K562 (cell line): ENCODE measurements at regions not wholly inside any gene's neighbourhood (a gene's known extent, or its start where the extent isn't known, plus 50 kb on each side); places are given as distances from the start of the nearest gene placed in this dataset.

Experiments used
- ATAC-seq: fragments of 200-7000 bp; cut with Tn5 transposase; 3 replicates; pipeline ENCODE4 v1.9.1; 2020; ENCODE audit warnings: moderate library complexity
- BruUV-seq: library from RNA; stranded (reverse); fragments of 400-500 nt; replicated peaks from 2 replicates; lab custom pipeline; 2021; lab: Mats Ljungman, UMichigan
- CTCF ChIA-PET: fragments of 300-600 bp; formaldehyde crosslinking; extraction: SDS; loops from one replicate; lab custom pipeline; 2021; ENCODE audit warnings: low intra/inter-chr PET ratio; lab: Yijun Ruan, JAX
- POLR2A ChIA-PET: fragments of 300-600, 350-650 bp; sonication (Branson Sonifier 250); formaldehyde crosslinking; extraction: SDS; loops from one replicate; lab custom pipeline; 2021; ENCODE audit warnings: antibody characterized with exemption, inconsistent platforms; lab: Yijun Ruan, JAX
- DNase-seq, 4 experiments: peaks; one replicate each; pipeline versions ENCODE4 v3.0.0 to v3.0.0-alpha.2; 2011 to 2018; ENCODE audit warnings: low spot score in 3 of 4, mixed read lengths in 3 of 4; ENCODE audit errors: extremely low read depth in 1 of 4
- FAIRE-seq: peaks from 2 replicates; lab custom pipeline; 2011; peaks lifted over from hg19 to GRCh38; lab: Jason Lieb, UNC
- H2AFZ ChIP-seq: 2 replicates; pipeline ENCODE4 v1.6.0; 2011; ENCODE audit warnings: low read depth, low read length, control low read depth, inconsistent platforms
- H3K27ac ChIP-seq: fragments of 200-600 bp; 3 replicates; pipeline ENCODE4 v1.8.0; 2011; ENCODE audit warnings: low read depth, mild to moderate bottlenecking, control low read depth, inconsistent platforms, low read length, moderate library complexity, mixed read lengths; ENCODE audit errors: extremely low read depth
- H3K27me3 ChIP-seq, 2 experiments: fragments of 300-600 bp in 1 of 2; 2 replicates in 1 of 2; 3 replicates in 1 of 2; pipeline versions ENCODE4 v1.6.0 to v1.8.0; 2011; ENCODE audit warnings: inconsistent platforms in 2 of 2, low read length in 2 of 2, mild to moderate bottlenecking in 1 of 2, mixed read lengths in 1 of 2, moderate library complexity in 1 of 2; ENCODE audit not compliant: control insufficient read depth in 2 of 2, insufficient read depth in 2 of 2
- H3K36me3 ChIP-seq: fragments of 300-600 bp; 3 replicates; pipeline ENCODE4 v1.8.0; 2011; ENCODE audit warnings: mild to moderate bottlenecking, low read length, inconsistent platforms; ENCODE audit not compliant: control insufficient read depth, insufficient read depth
- H3K4me1 ChIP-seq, 2 experiments: fragments of 200-600 bp in 1 of 2; replicated peaks in 1 of 2; 2 replicates in 1 of 2; 3 replicates in 1 of 2; pipeline versions ENCODE4 v1.5.1 to v1.8.0; 2011; ENCODE audit warnings: inconsistent platforms in 2 of 2, low read length in 2 of 2, mild to moderate bottlenecking in 1 of 2, mixed read lengths in 1 of 2, moderate library complexity in 1 of 2; ENCODE audit not compliant: control insufficient read depth in 2 of 2, insufficient read depth in 2 of 2
- H3K4me2 ChIP-seq: 2 replicates; pipeline ENCODE4 v1.6.1; 2011; ENCODE audit warnings: low read length, control low read depth, inconsistent platforms, mixed read lengths; ENCODE audit not compliant: insufficient read depth
- H3K4me3 ChIP-seq: fragments of 200-600 bp; sonication (generic), shearing (Covaris generic); 2 replicates; pipeline ENCODE4 v1.5.1; 2016; ENCODE audit warnings: control low read depth, inconsistent platforms
- H3K79me2 ChIP-seq: fragments of 200-600 bp; 3 replicates; pipeline ENCODE4 v1.8.0; 2011; ENCODE audit warnings: low read length, inconsistent platforms; ENCODE audit not compliant: control insufficient read depth, insufficient read depth
- H3K9ac ChIP-seq, 2 experiments: 2 replicates each; pipeline versions ENCODE4 v1.6.0 to v1.6.1; 2011; ENCODE audit warnings: low read depth in 2 of 2, low read length in 2 of 2, control low read depth in 1 of 2, inconsistent platforms in 1 of 2, mild to moderate bottlenecking in 1 of 2, mixed read lengths in 1 of 2; ENCODE audit not compliant: insufficient read depth in 1 of 2
- H3K9me1 ChIP-seq: one replicate; pipeline ENCODE4 v1.6.0; 2011; ENCODE audit warnings: inconsistent platforms, mild to moderate bottlenecking, low read length, moderate library complexity; ENCODE audit not compliant: control insufficient read depth, insufficient read depth
- H3K9me3 ChIP-seq: replicated peaks from 2 replicates; pipeline ENCODE4 v1.5.1; 2011; ENCODE audit warnings: low read depth, low read length, inconsistent platforms; ENCODE audit not compliant: control insufficient read depth, insufficient read depth
- H4K20me1 ChIP-seq: replicated peaks from 2 replicates; pipeline ENCODE4 v1.6.1; 2011; ENCODE audit warnings: low read length, inconsistent platforms, mixed read lengths; ENCODE audit not compliant: control insufficient read depth, insufficient read depth
- ADNP ChIP-seq: fragments of 200-800 bp; sonication (Bioruptor generic); IDR thresholded peaks from 2 replicates; pipeline ENCODE4 v1.6.1; 2016; ENCODE audit warnings: missing genetic modification characterization, missing compliant biosample characterization
- HDAC8 ChIP-seq: fragments of 450-650 bp; IDR thresholded peaks from 2 replicates; pipeline ENCODE4 v1.6.1; 2016; ENCODE audit warnings: mild to moderate bottlenecking, missing genetic modification characterization, moderate library complexity, missing compliant biosample characterization
- KDM2B ChIP-seq: fragments of 250-450 bp; sonication (Bioruptor Pico); IDR thresholded peaks from 2 replicates; pipeline ENCODE4 v1.8.0; 2021; ENCODE audit warnings: mild to moderate bottlenecking, moderate library complexity
- KLF6 ChIP-seq: fragments of 250-450 bp; sonication (Bioruptor Pico); IDR thresholded peaks from 2 replicates; pipeline ENCODE4 v1.4.0; 2020; ENCODE audit warnings: mild to moderate bottlenecking, moderate library complexity, borderline replicate concordance
- MCM3 ChIP-seq: fragments of 450-650 bp; IDR thresholded peaks from 2 replicates; pipeline ENCODE4 v1.6.1; 2016
- MECOM ChIP-seq: fragments of 250-450 bp; sonication (Bioruptor Pico); IDR thresholded peaks from 2 replicates; pipeline ENCODE4 v1.8.0; 2022; ENCODE audit warnings: inconsistent platforms
- MEIS2 ChIP-seq: fragments of 450-650 bp; IDR thresholded peaks from 2 replicates; pipeline ENCODE4 v1.6.1; 2014; ENCODE audit warnings: mild to moderate bottlenecking; ENCODE audit not compliant: partially characterized antibody
- MIER1 ChIP-seq: fragments of 450-650 bp; IDR thresholded peaks from 2 replicates; pipeline ENCODE4 v1.6.1; 2016; ENCODE audit warnings: antibody characterized with exemption, mild to moderate bottlenecking, low read depth
- NCOA6 ChIP-seq: fragments of 450-650 bp; IDR thresholded peaks from 2 replicates; pipeline ENCODE4 v1.6.1; 2017; ENCODE audit warnings: mild to moderate bottlenecking
- RFX5 ChIP-seq: IDR thresholded peaks from 2 replicates; pipeline ENCODE4 v1.6.1; 2011; ENCODE audit warnings: low read depth, mild to moderate bottlenecking, improper control_type of control experiment, low read length
- SOX6 ChIP-seq: fragments of 450-650 bp; IDR thresholded peaks from 2 replicates; pipeline ENCODE4 v1.6.1; 2014; ENCODE audit warnings: mild to moderate bottlenecking
- TRIM24 ChIP-seq, 2 experiments: fragments of 450-650 bp; IDR thresholded peaks; 2 replicates each; pipeline ENCODE4 v1.6.1; 2016
- ZNF121 ChIP-seq: sonication (generic); formaldehyde crosslinking; conservative IDR thresholded peaks from 2 replicates; pipeline ENCODE4 v1.8.0; 2022; ENCODE audit warnings: missing genetic modification reagents
- WGBS: fragments of 100-300 bp; shearing (Covaris generic); methylation state at CpG from one replicate; pipeline ENCODE4 v1.1.6; 2016; ENCODE audit warnings: low coverage, mixed read lengths; ENCODE audit not compliant: insufficient coverage; ENCODE audit errors: missing lambda C conversion rate; 5-methylcytosine and 5-hydroxymethylcytosine counted together
- in situ Hi-C: fragments of 300-500 bp; cut with MboI; formaldehyde crosslinking; loops from 4 replicates; pipeline ENCODE4 v1.15.0; 2018; ENCODE audit warnings: inconsistent platforms, mixed read lengths
- intact Hi-C: fragments of 100-400 bp; cut with micrococcal nuclease; formaldehyde crosslinking; loops from 2 replicates; pipeline ENCODE4 v1.14.2; 2022
- TF ChIP-seq, protein P1 (sequence below): IDR thresholded peaks from 2 replicates; pipeline ENCODE4 v1.6.1; 2012; ENCODE audit warnings: low read depth, low read length, improper control_type of control experiment, borderline replicate concordance
- TF ChIP-seq, protein P2 (sequence below): sonication (generic); formaldehyde crosslinking; IDR thresholded peaks from 2 replicates; pipeline ENCODE4 v1.8.0; 2022; ENCODE audit warnings: mild to moderate bottlenecking, missing genetic modification reagents
- TF ChIP-seq, protein P3 (sequence below): fragments of 450-650 bp; formaldehyde crosslinking; IDR thresholded peaks from 2 replicates; pipeline ENCODE4 v1.4.0; 2022; ENCODE audit warnings: missing genetic modification characterization
- TF ChIP-seq, protein P4 (sequence below): sonication (generic); formaldehyde crosslinking; IDR thresholded peaks from 2 replicates; pipeline ENCODE4 v1.8.0; 2022; ENCODE audit warnings: mild to moderate bottlenecking, missing genetic modification reagents

DNA sequence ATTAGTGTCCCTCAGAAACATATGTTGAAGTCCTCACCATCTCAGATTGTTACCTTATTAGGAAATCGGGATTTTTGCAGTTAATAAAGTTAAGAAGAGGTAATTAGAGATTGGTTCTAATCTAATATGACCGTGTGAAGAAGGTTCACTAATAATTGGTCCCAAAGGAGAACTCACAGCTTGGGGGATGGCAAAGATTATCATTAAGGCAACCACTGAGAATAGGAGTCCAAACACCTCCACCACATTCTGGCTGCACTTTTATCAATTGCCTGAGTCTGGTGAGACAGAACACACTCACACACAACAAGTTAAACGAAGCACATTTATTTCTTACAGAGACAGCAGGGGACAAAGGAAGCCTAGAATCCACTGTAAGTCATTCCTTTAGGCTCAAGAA lies 94.9 kb upstream of the PRDM9 start:
- ATAC-seq (no peak), DNase-seq (no peak), FAIRE-seq (no peak)
- H3K79me2 ChIP-seq: no peaks in the 10 kb centered on the region
- in situ Hi-C loops: no loop called here
- CTCF ChIA-PET: no interaction called here
- H3K9me1 ChIP-seq: no peaks in the 10 kb centered on the region
- H3K27ac ChIP-seq: no peak overlapping the region
- intact Hi-C loops: no loop called here
- no peak overlapping the region for H3K4me3 ChIP-seq
- no peaks in the 10 kb centered on the region for H3K27me3 ChIP-seq
- no peak overlapping the region for H3K4me2 ChIP-seq
- H3K9me3 ChIP-seq: no peaks in the 10 kb centered on the region
- POLR2A ChIA-PET: no interaction called here
- H4K20me1 ChIP-seq: no peaks in the 10 kb centered on the region
- WGBS: 3% methylated on average over 3 of the region's 3 CpGs
- no TSS peak for BruUV-seq
- H3K36me3 ChIP-seq: no peaks in the 10 kb centered on the region
- H2AFZ ChIP-seq: no peak overlapping the region
- H3K4me1 ChIP-seq: no peaks in the 10 kb centered on the region
- no peak for TF ChIP-seq ADNP (tag)
- TF ChIP-seq, protein P1, sequence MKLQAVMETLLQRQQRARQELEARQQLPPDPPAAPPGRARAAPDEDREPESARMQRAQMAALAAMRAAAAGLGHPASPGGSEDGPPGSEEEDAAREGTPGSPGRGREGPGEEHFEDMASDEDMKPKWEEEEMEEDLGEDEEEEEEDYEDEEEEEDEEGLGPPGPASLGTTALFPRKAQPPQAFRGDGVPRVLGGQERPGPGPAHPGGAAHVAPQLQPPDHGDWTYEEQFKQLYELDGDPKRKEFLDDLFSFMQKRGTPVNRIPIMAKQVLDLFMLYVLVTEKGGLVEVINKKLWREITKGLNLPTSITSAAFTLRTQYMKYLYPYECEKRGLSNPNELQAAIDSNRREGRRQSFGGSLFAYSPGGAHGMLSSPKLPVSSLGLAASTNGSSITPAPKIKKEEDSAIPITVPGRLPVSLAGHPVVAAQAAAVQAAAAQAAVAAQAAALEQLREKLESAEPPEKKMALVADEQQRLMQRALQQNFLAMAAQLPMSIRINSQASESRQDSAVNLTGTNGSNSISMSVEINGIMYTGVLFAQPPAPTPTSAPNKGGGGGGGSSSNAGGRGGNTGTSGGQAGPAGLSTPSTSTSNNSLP: no peak
- TF ChIP-seq KLF6 (CRISPR knock-in tag): no peak
- no peak for TF ChIP-seq HDAC8
- TF ChIP-seq SOX6: no peak
- TF ChIP-seq MIER1: no peak
- no peak for TF ChIP-seq RFX5
- no peak for TF ChIP-seq MCM3
- TF ChIP-seq NCOA6: no peak
- no peak for TF ChIP-seq KDM2B
- TF ChIP-seq ZNF121 (CRISPR knock-in tag): no peak
- TF ChIP-seq MECOM (CRISPR knock-in tag): no peak
- TF ChIP-seq, protein P2, sequence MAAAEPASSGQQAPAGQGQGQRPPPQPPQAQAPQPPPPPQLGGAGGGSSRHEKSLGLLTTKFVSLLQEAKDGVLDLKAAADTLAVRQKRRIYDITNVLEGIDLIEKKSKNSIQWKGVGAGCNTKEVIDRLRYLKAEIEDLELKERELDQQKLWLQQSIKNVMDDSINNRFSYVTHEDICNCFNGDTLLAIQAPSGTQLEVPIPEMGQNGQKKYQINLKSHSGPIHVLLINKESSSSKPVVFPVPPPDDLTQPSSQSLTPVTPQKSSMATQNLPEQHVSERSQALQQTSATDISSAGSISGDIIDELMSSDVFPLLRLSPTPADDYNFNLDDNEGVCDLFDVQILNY (CRISPR knock-in tag): no peak
- TF ChIP-seq, protein P3, sequence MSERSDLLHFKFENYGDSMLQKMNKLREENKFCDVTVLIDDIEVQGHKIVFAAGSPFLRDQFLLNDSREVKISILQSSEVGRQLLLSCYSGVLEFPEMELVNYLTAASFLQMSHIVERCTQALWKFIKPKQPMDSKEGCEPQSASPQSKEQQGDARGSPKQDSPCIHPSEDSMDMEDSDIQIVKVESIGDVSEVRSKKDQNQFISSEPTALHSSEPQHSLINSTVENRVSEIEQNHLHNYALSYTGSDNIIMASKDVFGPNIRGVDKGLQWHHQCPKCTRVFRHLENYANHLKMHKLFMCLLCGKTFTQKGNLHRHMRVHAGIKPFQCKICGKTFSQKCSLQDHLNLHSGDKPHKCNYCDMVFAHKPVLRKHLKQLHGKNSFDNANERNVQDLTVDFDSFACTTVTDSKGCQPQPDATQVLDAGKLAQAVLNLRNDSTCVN: no peak
- TF ChIP-seq, protein P4, sequence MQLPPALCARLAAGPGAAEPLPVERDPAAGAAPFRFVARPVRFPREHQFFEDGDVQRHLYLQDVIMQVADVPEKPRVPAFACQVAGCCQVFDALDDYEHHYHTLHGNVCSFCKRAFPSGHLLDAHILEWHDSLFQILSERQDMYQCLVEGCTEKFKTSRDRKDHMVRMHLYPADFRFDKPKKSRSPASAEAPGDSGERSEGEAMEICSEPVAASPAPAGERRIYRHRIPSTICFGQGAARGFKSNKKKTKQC: no peak
- TF ChIP-seq MEIS2: no peak
- TF ChIP-seq TRIM24 (IDR thresholded peaks at IDR 0.05): no peak
- TF ChIP-seq, all 486 proteins: peak for 0
- H3K9ac ChIP-seq: no peak overlapping the region
